Activated CD4-positive, alpha-beta T cell treated with anti-CD3 and anti-CD28 coated beads, Interleukin-2, amount 10 ng/mL, durations not matched to agents 24 days and 14 days (primary cell): ENCODE measurements at regions not wholly inside any gene's neighbourhood (a gene's known extent, or its start where the extent isn't known, plus 50 kb on each side); places are given as distances from the start of the nearest gene placed in this dataset.

Experiments
- DNase-seq: peaks from one replicate; pipeline ENCODE4 v3.0.0; 2022
- H3K27ac Mint-ChIP-seq: one replicate; pipeline ENCODE4 v1.8.0; 2022; ENCODE audit warnings: mild to moderate bottlenecking, mixed read lengths
- H3K27me3 Mint-ChIP-seq: one replicate; pipeline ENCODE4 v1.8.0; 2022; ENCODE audit warnings: mixed read lengths
- H3K36me3 Mint-ChIP-seq: one replicate; pipeline ENCODE4 v1.8.0; 2022; ENCODE audit warnings: low read depth, mild to moderate bottlenecking, mixed read lengths
- H3K4me1 Mint-ChIP-seq: one replicate; pipeline ENCODE4 v1.8.0; 2021; ENCODE audit warnings: mixed read lengths
- H3K4me3 Mint-ChIP-seq: one replicate; pipeline ENCODE4 v1.8.0; 2022; ENCODE audit warnings: mild to moderate bottlenecking, moderate library complexity, mixed read lengths
- H3K9me3 Mint-ChIP-seq: one replicate; pipeline ENCODE4 v1.8.0; 2021; ENCODE audit warnings: mixed read lengths
- intact Hi-C: fragments of 100-400 bp; cut with micrococcal nuclease; formaldehyde crosslinking; loops from one replicate; pipeline ENCODE4 v1.15.1; 2023

DNA sequence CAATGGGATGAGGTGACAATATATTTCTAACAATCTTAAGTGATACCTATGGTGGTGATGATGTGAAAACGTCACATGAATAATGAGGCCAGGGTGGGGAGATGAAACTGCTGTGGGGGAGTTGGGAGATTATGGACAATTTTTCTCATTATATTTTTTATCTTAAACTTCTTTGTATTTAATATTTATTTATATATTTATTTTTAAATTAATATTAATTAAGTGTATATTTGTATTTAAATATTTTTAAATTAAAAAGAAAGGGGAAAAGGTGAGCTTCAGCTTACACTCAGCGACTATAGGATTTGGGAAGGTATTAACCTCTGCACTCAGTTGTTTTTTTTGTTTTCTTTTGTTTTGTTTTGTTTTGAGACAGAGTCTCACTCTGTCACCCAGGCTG, 158.7 kb downstream of the PSMG1 start:
- Mint-ChIP-seq H3K4me1 (no peaks in the 10 kb centered on the region), H3K36me3 (no peaks in the 10 kb centered on the region), H3K27ac (no peak overlapping the region), H3K4me3 (no peak overlapping the region), H3K27me3 (peaks cover 4% of the 10 kb centered on the region), H3K9me3 (peaks cover 10% of the 10 kb centered on the region)
- intact Hi-C loops: no loop called here
- DNase-seq: no peak

DNA sequence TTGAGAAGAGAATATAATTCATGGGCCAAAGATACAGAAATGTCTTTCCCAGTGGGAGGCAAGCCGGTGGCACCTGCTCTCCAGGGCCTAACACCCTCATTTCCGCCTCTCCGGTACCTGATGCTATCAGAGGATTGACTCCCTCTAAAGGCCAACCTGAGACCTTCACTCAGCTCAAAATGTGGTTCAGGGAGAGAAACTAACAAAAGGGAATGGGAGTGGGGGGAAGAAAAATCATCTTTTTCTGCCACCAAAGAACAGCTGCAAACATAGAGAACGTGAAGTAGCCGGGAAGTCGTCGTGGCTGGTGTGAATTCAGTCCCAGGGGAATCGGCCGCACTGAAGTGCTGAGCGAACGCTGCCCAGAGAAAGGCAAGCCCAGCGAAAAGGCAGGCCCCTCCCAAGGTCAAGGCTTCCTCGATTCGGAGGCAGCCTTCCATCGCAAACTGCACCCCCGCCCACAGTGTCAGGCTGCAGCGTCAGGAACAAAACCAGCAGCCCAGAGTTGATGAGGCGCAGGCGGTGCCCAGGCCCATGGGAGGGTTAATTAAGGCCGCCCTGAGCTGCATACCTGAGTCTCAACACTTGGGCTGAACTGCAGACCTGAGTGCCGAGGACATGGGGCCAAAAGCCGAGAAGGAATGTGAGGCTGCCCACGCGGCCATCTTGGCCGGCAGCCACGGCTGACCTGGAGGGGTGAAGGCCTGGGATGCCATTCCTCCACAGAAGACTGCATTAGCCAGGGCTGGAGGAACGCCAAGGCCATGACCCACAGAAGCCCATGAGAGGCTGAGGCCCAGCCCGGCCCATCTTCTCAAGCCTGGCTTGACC, 160.2 kb downstream of the PSMG1 start:
- H3K4me1 Mint-ChIP-seq: no peaks in the 10 kb centered on the region
- DNase-seq: no peak
- peaks cover 10% of the 10 kb centered on the region for H3K9me3 Mint-ChIP-seq
- H3K27me3 Mint-ChIP-seq: peaks cover 2% of the 10 kb centered on the region
- no peak overlapping the region for H3K4me3 Mint-ChIP-seq
- H3K27ac Mint-ChIP-seq: no peak overlapping the region
- no peaks in the 10 kb centered on the region for H3K36me3 Mint-ChIP-seq
- intact Hi-C loops: no loop called here

DNA sequence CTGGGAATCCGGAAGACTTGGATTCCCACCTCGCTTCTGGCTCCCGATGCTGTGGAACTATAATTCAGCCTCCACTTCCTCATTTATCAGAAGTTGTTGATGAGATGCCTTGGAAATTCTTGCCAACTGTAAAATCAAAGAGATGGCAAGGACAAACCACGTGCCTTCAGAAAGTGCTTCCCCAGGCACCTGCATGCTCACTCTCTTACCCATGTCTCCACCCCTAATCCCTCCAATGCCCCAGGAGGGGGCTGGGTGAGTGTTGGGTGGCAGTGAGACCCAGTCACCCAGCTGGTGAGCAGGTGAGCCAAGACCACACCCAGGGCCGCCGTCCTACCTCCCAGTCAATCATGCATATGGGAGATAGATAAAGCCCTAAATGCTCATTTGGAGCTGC, 160.8 kb downstream of the PSMG1 start:
- Mint-ChIP-seq H3K4me3 (no peak overlapping the region), H3K27me3 (no peaks in the 10 kb centered on the region), H3K27ac (no peak overlapping the region), H3K9me3 (peaks cover 10% of the 10 kb centered on the region), H3K4me1 (no peaks in the 10 kb centered on the region), H3K36me3 (no peaks in the 10 kb centered on the region)
- intact Hi-C loops: no loop called here
- DNase-seq: no peak

DNA sequence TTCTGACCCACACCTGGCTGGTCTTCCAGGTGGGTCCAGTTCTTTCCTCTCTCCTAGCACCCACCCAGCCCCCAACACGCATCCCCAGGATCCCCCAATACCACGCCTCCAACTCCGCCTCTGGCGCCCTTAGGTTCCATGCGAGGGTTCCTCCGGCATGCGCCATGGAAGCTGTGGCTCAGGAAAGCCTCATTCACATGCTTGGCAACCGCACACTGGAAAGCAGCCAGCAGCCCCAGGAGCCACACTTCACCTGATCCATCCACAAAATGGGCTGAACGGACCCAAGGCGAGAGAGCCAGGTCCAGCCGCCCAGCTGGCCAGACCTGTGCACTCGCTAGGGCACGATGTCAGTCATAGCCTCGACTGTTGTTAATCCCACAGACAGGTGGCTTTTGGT, 161.2 kb downstream of the PSMG1 start:
- Mint-ChIP-seq H3K27me3 (no peaks in the 10 kb centered on the region), H3K36me3 (no peaks in the 10 kb centered on the region), H3K4me3 (no peak overlapping the region), H3K4me1 (peaks cover 1% of the 10 kb centered on the region), H3K27ac (no peak overlapping the region), H3K9me3 (peaks cover 10% of the 10 kb centered on the region)
- DNase-seq: no peak
- intact Hi-C loops: no loop called here

DNA sequence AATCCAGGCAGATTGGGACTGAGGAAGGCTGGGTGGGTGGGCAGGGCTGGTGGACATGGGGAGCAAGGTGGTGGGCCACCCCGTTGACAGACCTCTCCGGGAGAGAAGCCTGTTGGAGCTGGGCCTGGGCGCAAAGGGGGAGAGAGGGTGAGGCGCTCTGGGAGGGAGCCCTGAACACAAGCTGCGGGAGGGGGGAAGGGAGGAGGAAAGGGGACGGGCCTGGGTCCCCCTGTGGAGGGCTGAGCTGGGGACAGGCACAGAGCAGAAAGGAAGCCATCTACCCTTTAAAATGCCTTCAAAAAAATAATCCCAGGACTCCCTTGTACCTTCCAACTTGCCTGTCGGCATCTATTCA, 161.8 kb downstream of the PSMG1 start:
- Mint-ChIP-seq H3K27me3 (no peaks in the 10 kb centered on the region), H3K4me3 (no peak overlapping the region), H3K27ac (no peak overlapping the region), H3K9me3 (peaks cover 10% of the 10 kb centered on the region), H3K36me3 (no peaks in the 10 kb centered on the region), H3K4me1 (peaks cover 3% of the 10 kb centered on the region)
- intact Hi-C loops: no loop called here
- no peak for DNase-seq

DNA sequence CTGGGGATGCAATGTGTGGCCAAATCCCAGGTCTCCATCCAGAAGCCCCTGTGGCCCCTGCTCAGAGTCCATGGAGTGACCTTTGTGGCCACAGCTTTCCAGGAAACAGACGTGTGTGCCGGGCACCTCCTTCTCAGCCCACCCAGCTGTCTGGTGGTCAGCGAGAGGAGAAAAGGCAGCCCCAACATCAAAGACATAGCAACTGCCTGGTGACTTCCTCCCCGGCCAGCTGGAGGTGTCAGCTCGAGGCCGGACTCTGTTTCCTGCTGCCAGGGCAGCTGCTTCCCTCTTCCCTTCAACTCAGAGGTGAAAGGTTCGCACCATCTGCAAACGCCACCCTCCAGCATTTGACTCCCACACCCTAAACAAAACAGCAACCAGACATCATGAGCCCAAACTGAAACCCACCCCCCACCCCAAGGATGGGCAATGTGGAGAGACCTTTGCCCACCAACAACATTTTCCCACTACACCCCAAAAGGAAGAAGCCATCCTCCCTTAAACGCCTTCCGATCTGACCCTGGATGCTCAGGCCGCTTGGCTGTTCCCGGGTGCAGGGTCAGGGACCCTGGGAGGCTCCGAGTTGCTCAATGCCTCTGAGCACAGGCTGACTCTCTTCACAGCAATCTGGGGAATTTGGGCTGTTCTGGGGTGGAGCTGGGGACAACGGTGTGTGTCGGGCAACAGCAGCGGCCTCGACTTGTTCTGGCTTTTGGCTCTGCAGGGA, 162.3 kb downstream of the PSMG1 start:
- H3K9me3 Mint-ChIP-seq: peaks cover 6% of the 10 kb centered on the region
- no peak overlapping the region for H3K27ac Mint-ChIP-seq
- intact Hi-C loops: no loop called here
- H3K4me1 Mint-ChIP-seq: peaks cover 3% of the 10 kb centered on the region
- no peaks in the 10 kb centered on the region for H3K27me3 Mint-ChIP-seq
- H3K36me3 Mint-ChIP-seq: no peaks in the 10 kb centered on the region
- DNase-seq: no peak
- no peak overlapping the region for H3K4me3 Mint-ChIP-seq

DNA sequence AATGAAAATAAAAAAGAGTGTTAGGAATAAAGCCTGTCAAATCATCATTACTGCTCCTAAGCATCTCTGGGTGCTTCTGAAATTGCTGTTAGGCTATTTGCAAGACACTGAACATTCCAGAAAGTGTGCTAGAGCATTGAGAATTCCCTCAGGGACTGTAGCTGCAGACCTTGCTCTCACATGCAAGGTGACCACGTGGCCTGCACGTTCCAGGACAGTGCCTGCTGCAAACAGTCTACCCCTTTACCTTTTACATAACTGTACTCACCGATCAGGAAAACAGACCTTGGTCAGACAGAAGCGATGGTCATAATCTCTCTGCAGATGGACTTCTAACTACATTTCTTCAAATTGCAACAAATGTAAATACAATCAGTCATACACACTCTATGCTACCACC, 164.5 kb downstream of the PSMG1 start:
- intact Hi-C loops: no loop called here
- no peaks in the 10 kb centered on the region for H3K36me3 Mint-ChIP-seq
- H3K9me3 Mint-ChIP-seq: no peaks in the 10 kb centered on the region
- peaks cover 3% of the 10 kb centered on the region for H3K4me1 Mint-ChIP-seq
- no peak for DNase-seq
- no peaks in the 10 kb centered on the region for H3K27me3 Mint-ChIP-seq
- H3K27ac Mint-ChIP-seq: no peak overlapping the region
- H3K4me3 Mint-ChIP-seq: no peak overlapping the region

DNA sequence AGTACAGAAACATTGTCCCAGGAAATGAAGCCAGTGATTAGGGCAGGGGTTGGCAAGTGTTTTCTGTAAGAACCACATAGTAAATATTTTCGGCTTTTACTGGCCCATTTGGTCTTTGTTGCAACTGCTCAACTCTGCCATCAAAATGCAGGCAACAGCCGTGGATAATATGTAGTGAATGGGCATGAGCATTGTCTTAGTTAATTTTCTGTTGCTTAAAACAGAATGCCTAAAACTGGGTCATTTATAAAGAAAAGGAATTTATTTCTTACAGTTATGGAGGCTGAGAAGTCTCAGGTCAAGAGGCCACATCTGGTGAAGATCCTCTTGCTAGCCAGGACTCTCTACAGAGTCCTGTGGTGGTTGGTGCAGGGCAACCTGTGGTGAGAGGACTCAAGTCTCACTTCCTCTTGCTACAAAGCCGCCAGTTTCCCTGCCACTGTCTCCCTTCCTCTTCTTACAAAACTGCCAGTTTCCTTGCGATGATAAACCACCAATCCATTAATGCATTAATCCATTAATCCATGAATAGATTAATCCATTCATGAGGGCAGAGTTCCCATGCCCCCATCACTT, 166.4 kb downstream of the PSMG1 start:
- H3K27ac Mint-ChIP-seq: no peak overlapping the region
- H3K4me3 Mint-ChIP-seq: no peak overlapping the region

DNA sequence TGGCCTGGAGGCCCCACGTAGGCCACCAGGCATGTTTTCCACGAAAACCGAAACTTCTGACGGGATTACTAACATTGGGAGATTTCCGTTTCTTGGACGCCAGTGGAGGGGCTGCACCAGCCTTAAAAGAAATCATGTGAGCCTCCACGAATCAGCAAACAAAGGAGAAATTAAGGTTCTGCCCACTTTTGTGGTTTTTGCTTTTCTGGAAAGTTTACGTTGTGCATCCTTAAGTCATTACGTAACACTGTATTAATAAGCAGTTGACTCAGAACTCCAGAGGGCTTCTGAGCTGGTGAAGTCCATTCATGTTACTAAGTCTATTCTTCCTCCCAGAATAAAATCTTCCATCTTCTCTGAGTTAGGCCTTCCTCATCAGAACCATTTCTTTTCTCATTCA, 168.5 kb downstream of the PSMG1 start:
- no peak overlapping the region for H3K4me3 Mint-ChIP-seq
- H3K27ac Mint-ChIP-seq: no peak overlapping the region
- intact Hi-C loops: no loop called here
- H3K4me1 Mint-ChIP-seq: peaks cover 3% of the 10 kb centered on the region
- H3K36me3 Mint-ChIP-seq: no peaks in the 10 kb centered on the region
- H3K27me3 Mint-ChIP-seq: no peaks in the 10 kb centered on the region
- H3K9me3 Mint-ChIP-seq: no peaks in the 10 kb centered on the region
- no peak for DNase-seq

More for the DNA sequence above, 166.4 kb downstream of the PSMG1 start:
- no peaks in the 10 kb centered on the region for H3K36me3 Mint-ChIP-seq
- H3K4me1 Mint-ChIP-seq: peaks cover 3% of the 10 kb centered on the region
- H3K9me3 Mint-ChIP-seq: no peaks in the 10 kb centered on the region
- H3K27me3 Mint-ChIP-seq: no peaks in the 10 kb centered on the region
- intact Hi-C loops: no loop called here
- no peak for DNase-seq

DNA sequence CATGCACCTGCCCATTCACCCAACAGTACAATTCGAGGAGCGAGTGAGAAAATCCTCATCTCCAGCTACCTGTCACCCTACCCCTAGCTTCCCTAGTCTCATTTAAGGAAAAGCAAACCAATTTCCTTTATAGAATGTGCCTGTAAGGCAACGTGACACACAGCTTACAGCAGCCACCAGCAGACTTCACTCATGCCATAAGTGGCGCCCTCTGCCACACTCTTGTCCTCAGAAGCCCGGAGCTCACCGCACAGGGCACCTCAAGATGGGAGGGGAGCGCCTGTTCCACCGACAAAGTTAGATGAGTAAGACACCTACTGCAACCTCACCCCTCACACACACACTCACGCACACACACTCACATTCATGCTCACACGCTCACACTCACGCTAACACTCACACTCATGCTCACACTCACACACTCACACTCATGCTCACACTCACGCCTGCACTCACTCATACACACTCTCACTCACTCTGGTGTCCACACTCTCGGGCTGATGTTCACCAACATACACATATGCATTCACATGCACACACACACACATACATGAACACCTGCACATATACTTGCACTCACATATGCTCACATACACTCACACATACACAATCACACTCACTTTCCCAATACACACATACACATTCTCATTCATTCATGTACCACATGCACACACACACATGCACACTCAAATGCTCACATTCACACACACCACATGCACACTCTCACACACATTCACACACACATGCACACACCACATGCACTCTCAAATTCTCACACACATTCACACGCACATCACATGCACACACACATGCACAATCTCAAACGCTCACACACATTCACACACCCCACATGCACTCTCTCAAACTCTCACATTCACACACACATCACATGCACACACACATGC, 170.7 kb downstream of the PSMG1 start:
- intact Hi-C loops: no loop called here
- no peak overlapping the region for H3K27ac Mint-ChIP-seq
- H3K4me1 Mint-ChIP-seq: peaks cover 3% of the 10 kb centered on the region
- H3K9me3 Mint-ChIP-seq: no peaks in the 10 kb centered on the region
- no peaks in the 10 kb centered on the region for H3K27me3 Mint-ChIP-seq
- H3K4me3 Mint-ChIP-seq: no peak overlapping the region
- no peak for DNase-seq
- H3K36me3 Mint-ChIP-seq: no peaks in the 10 kb centered on the region

DNA sequence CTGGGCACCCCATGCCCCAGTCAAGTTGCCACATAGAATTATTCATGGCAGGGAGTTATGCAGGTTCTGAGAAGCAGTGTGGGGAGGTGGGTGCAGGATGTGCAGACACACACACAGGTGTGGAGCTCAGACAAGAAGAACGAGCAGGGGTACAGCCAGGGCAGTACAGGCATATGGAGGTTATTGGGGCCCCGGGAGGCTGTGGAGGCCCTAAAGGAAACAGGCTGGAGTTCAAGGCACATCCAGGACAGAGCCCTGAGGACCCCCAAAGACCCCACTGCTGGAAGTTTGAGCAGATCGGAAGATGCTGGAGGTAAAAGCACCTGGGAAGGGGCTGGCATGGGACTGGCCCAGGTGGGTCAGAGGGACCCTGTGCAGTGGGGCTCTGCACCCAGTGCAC, 171.3 kb downstream of the PSMG1 start:
- no peak for DNase-seq
- no peak overlapping the region for H3K4me3 Mint-ChIP-seq
- H3K27me3 Mint-ChIP-seq: no peaks in the 10 kb centered on the region
- H3K9me3 Mint-ChIP-seq: no peaks in the 10 kb centered on the region
- intact Hi-C loops: no loop called here
- no peak overlapping the region for H3K27ac Mint-ChIP-seq
- peaks cover under 1% of the 10 kb centered on the region for H3K4me1 Mint-ChIP-seq
- no peaks in the 10 kb centered on the region for H3K36me3 Mint-ChIP-seq

DNA sequence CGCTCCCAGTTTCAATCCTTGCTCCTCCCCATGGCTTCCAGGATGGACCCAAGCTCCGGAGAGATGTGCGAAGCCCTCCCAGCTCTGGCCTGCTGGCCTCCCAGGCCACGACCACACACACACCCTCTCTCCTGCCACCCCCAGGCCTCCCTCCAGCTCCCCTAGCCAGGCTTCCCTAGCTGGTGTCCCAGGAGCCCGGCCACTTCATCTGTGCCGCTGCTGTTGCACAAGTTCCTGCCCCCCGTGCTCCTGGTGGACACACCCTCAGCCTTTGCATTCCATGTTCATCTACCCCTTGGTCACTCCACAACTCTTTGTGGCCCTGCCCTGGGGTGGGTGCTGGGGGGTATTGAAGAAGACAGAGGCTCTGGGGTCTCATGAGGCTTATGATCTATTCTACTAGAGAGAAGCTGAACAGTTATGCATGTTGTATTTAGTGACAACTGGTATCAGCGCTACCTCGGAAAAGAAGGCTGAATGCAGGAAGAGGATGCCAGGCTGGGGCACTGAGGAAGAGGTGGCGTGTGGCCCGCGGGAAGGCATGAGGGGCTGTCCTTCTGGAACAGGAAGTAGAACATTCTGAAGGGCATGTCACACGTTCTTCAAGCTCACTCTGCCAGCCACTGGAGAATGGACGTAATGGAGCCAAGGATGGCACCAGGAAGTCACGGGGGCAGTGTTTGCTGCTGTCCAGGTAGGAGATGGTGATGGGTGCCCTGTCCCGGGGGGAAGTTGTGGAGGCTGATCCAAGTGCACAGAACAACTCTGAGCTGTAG, 172.4 kb downstream of the PSMG1 start:
- Mint-ChIP-seq H3K4me3 (no peak overlapping the region), H3K4me1 (peaks cover 4% of the 10 kb centered on the region), H3K27ac (peak overlapping the region; percentile 14), H3K36me3 (no peaks in the 10 kb centered on the region), H3K27me3 (no peaks in the 10 kb centered on the region), H3K9me3 (no peaks in the 10 kb centered on the region)
- intact Hi-C loops: no loop called here
- DNase-seq: no peak

DNA sequence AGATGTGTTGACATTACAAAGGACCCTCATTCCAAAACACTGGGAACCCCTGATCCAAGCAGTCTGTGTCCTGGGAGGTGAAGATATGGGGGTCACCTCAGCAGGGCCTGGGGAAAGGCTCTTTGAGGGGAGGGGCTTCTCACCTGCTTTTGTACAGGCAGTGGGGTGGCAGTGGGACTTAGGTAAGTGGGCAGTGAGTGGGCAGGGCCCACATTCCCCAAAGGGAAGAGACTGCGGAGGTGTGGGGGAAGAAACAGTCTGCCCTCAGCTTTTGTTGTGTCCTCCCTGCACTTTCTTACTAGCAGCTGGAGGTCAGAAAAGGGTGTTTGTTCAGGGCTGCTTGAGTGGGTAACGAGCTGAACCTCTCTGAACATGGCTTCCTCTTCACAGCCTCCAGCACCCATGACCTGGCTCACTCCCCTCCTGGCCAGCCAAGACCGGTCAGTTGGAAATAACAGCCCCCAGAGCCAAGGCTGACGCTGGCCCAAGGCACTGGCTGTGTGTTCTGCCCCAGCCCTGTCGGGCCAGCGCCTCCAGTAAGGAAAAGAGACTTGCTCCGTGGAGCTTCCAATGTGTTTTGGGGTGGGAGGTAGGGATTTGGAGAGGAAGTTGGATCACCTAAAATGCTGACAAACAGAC, 173.5 kb downstream of the PSMG1 start:
- intact Hi-C loops: no loop called here
- no peak for DNase-seq
- no peaks in the 10 kb centered on the region for H3K9me3 Mint-ChIP-seq
- peaks cover 9% of the 10 kb centered on the region for H3K4me1 Mint-ChIP-seq
- H3K27me3 Mint-ChIP-seq: no peaks in the 10 kb centered on the region
- H3K27ac Mint-ChIP-seq: no peak overlapping the region
- H3K4me3 Mint-ChIP-seq: no peak overlapping the region
- no peaks in the 10 kb centered on the region for H3K36me3 Mint-ChIP-seq
